NCI-H82 (cell line): ENCODE measurements at regions not wholly inside any gene's neighbourhood (a gene's known extent, or its start where the extent isn't known, plus 50 kb on each side); places are given as distances from the start of the nearest gene placed in this dataset.
"Not testable (repeated sequence)": the region's sequence is repeated elsewhere in the genome, so short reads cannot be mapped to it uniquely, and the experiment has no call there.

Experiments used
- DNase-seq: peaks from one replicate; lab custom pipeline; 2025; lab: John Stamatoyannopoulos, UW

DNA sequence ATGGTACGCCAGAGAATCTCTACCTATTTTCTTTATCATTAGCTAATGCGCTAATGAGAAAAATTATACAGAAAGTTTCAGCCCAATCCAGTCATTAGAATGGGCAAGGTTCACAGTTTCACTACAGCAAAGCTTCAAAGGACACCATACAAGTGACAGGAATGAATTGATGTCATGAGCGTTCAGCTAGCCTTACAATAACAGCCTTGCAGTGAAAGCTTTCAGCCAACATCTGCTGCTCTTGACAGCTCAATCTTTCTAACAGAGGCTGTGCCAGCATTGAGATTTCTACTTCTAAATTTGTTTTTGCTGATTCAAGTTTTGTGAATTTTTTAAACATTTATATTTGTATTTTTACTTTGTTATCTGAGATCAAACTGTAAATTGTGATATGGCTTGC lies 302.4 kb upstream of the FAM174A start:
- peak; percentile 50 for DNase-seq

DNA sequence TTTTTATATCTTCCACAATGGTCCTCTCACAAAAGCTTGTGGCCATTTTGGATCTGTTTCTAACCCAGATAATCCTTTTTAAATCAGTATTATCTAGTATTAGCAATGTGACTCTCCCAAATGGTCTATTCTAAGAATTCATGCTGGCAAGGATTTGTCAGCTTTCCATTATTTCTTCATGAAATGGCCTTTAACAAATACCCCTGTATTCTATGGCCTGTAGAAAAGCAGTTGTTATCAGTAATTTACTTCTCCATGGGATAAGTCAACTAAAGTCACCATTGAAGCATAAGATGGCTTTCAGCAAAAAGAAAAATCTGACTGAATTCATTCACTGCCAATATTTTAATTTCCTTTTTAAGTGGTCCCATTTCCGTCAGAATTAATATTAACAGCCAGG lies 346.4 kb upstream of the FAM174A start:
- no peak for DNase-seq

- no peak for DNase-seq
Observed at GRCh38 chr5:100188339-100188738, 346.8 kb upstream of the FAM174A start.

DNA sequence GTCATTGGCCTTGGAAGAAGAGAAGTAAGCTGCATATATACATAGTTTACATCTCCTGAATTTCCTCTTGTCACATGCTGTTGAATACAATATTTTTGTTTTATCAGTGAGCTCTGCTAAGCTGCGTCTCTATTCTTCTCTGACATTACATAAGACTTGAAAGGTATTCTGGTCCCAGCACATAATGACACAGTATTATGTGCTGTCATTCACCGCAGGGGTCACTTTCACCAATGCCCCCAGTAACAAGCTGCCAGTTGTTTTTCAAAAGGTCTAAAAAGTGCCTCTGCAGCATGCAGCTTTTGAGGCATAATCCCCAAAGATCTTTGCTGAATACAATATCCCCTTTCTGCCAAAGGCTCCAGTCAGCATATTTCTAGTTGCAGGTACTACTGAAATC lies 349.0 kb upstream of the FAM174A start:
- DNase-seq: no peak

DNA sequence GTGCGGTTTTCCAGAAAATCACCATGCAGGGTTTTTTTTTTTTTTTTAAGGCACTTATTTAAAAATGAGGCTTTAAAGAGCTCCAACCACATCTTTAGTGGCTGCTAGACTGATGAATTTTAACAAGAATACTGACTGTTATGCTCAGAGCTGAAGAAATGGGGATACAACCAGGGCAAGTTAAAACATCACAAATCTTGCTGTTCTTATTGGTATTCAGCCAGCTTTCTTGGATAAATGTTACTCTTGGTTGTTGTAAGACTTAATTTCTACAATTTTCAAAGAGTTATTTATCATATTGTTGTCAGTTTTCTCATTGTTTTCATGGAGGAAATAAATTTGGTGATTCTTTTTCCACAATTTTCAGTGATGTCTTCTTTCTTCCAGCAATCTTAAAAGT lies 352.8 kb upstream of the FAM174A start:
- DNase-seq: no peak

DNA sequence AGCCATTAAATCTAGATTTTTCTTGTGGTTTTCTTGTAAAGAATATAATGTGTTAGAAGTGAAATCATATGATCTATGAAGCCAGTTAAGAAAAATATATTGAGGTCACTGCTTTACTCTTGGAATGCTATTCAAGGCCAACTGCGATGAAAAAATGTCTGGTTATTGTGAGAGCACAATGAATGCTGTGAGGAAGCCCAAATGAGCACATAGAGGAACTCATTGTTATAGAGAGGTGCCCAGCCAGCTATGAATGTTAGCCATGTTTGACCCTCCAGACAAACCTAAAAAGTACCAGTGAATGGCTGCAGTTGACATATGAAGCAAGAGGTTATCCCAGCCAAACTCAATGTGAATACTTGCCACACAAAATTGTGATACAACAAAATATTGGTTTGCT lies 359.8 kb upstream of the FAM174A start:
- DNase-seq: no peak

DNA sequence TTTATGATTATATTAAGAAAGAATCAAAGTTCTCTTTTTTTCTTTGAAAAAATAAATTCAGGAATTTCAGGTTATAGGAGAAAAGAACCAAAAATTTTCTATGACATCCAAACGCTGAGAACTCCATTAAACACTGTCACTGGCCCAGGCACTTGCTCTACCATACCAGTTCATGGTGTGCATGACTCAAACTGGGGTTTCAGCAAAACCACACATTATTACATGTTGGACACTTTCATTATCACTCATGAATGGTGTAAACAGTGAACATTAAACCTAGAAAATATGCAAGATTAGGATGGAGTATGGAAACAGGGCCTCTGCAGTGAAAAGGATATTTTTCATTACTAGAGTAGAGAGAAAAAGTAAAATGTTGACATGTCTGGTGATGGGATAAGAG lies 369.9 kb upstream of the FAM174A start:
- no peak for DNase-seq

DNA sequence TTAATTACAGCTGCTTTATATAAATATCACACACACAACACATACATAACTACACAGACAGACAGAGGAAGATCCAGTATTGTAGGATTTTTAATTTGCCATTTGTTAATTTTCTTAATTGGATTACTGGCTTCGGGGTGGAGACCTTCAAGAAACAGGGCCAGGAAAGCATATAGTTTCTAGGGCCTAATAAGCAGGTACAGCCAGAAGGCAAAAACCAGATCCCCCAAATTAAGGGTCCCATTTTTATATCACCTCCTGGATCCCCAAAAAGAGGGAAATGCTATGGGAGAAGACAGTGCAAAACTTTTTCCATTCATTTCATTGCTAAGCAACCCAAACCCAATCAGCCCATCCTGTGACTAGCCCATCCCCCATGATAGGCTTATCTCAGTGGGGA lies 373.3 kb upstream of the FAM174A start:
- DNase-seq: peak; percentile 11

DNA sequence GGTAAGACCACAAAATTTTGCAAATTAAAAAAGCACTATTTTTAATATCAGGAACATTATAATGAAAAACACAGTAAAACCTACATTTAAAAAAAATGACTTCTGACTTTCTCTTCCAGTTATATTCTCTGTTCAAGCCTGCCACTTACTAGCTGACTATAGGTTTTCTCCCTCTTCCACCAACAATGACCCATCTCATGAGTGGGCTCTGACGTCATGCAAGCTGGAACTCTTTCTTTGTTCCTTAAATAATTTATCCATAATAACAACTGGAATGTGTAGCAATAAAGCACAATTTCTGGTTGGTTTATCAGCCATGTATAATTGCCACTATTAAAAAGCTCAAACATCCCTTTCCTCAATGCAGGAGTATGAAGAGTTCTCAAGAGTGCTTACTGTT lies 378.1 kb upstream of the FAM174A start:
- no peak for DNase-seq

DNA sequence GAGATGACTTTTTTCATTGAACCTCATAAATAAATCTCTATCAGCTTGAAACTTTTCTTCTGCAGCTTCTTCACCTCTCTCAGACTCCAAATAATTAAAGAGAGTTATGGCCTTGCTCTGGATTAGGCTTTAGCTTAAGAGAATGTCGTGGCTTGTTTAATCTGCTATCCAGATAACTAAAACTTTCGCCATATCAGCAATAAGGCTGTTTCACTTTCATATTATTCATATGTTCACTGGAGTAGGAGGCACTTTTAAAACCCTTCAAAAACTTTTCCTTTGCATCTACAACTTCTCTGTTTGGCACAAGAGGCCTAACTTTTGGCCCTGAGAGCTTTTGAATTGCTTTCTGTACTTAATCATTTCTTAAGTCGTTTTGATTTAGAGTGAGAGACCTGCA lies 386.9 kb upstream of the FAM174A start:
- DNase-seq: peak; percentile 3

GRCh38 chr5:100142607-100143006 lies 392.6 kb upstream of the FAM174A start:
- no peak for DNase-seq

- DNase-seq: no peak
Observed at GRCh38 chr5:100131161-100131560, 404.0 kb upstream of the FAM174A start.

- no peak for DNase-seq
Observed at GRCh38 chr5:100130307-100130706, 404.9 kb upstream of the FAM174A start.

GRCh38 chr5:100119903-100120302 lies 415.3 kb upstream of the FAM174A start:
- DNase-seq: no peak

DNA sequence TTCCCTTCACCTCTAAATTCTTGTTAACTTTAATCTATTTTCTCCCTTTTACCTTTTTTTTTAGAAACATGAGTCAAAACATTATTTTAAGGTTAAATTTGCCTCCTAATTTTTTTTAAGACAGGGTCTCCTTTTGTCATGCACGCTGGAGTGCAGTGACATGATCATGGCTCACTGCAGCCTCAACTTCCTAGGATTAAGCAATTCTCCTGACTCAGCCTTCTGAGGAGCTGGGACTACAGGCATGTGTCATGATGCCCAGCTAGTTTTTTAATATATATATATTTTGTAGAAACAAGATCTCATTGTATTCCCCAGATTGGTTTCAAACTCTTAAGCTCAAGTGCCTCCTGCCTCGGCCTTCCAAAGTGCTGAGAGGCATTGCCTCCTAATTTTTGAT lies 424.7 kb upstream of the FAM174A start:
- DNase-seq: no peak

DNA sequence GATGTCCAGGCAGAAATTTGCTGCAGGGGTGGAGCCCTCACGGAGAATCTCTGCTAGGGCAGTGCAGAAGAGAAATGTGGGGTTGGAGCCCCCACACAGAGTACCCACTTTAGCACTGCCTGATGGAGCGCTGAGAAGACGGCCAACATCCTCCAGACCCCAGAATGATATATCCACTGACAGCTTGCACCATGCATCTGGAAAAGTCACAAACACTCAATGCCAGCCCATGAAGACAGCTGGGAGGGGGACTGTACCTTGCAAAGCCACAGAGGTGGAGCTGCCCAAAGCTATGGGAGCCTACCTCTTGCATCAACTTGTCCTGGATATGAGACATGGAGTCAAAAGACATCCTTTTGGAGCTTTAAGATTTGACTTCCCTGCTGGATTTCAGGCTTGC lies 426.3 kb upstream of the FAM174A start:
- DNase-seq: no peak

- DNase-seq: not testable (repeated sequence)
Observed at GRCh38 chr5:100103592-100104119, 431.5 kb upstream of the FAM174A start.

DNA sequence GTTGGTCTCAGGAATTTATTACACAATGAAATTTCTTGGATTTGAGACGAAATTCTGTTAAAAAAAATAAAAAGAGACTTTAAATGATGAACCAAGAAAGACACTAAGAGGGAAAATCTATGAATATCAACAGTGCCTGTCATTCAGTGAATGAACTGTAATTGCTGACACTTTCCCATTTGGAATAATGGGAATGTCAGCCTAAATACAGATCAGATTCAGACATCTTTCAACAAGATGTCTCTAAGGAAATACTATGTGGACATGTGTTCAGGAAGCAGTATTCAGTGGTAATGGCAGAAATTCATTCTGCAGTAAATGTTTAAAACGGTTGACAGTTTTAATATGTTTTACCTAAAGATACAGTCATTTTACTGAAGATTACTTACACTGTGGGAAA lies 433.7 kb upstream of the FAM174A start:
- DNase-seq: not testable (repeated sequence)

GRCh38 chr5:100096328-100096727 lies 438.8 kb upstream of the FAM174A start:
- DNase-seq: not testable (repeated sequence)

- DNase-seq: not testable (repeated sequence)
Observed at GRCh38 chr5:100080703-100081102, 454.5 kb upstream of the FAM174A start.

- not testable (repeated sequence) for DNase-seq
Observed at GRCh38 chr5:100079163-100079562, 456.0 kb upstream of the FAM174A start.

DNA sequence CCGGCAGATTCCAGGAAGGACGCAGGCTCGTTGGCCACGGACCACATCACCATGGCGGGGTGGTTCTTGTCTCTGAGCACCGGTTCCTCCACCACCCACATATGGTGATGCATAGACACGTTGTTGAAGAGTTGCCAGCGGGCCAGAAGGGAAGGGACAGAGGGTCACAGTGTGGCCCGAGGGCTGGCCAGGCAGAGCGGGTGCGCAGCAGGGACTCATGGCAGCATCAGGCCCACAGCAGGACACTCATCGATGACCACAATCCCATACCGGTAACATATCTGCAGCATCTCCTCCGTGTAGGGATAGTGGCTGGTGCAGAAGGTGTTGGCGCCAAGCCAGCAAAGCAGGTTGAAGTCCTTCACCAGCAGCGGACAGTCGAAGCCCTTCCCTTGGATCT lies 469.2 kb upstream of the FAM174A start:
- not testable (repeated sequence) for DNase-seq

GRCh38 chr5:100043475-100043874 lies 491.7 kb upstream of the FAM174A start:
- no peak for DNase-seq

DNA sequence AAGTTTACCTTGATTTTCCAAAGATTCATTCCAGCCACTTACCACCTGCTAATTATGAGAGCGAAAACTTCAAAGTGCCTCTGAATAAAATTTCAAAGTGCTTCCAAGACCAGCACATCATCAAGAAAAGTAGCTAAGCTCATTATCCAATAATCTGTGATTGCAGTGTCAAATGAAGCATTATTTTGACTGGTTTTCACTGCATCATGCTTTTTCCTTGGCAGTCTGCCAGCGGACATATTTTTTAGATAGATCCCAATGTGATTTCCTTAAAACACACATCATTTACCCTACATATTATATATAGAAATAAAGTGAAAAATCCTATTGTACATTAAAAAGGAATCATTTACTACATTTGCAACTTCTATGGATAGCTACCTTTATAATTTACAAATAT lies 508.6 kb upstream of the FAM174A start:
- peak; percentile 87 for DNase-seq

- DNase-seq: no peak
Observed at GRCh38 chr5:100023536-100023935, 511.6 kb upstream of the FAM174A start.
